ENCODE measurements at regions not wholly inside any gene's neighbourhood (a gene's known extent, or its start where the extent isn't known, plus 50 kb on each side); places are given as distances from the start of the nearest gene placed in this dataset.

- Histone ChIP-seq H3K79me2 (ENCODE audit: insufficient read depth, low read length) (no peaks in the 10 kb centered on the region), H4K20me1 (ENCODE audit: insufficient read depth, low read length) (no peaks in the 10 kb centered on the region), H3K9me3 (ENCODE audit: insufficient read depth, low read length, severe bottlenecking) (no peaks in the 10 kb centered on the region), H3K27ac (ENCODE audit: low read length) (no peak overlapping the region), H3K27me3 (ENCODE audit: insufficient read depth, low read length, poor library complexity) (no peaks in the 10 kb centered on the region), H2AFZ (ENCODE audit: low read depth, low read length) (no peak overlapping the region), H3K4me2 (ENCODE audit: insufficient read depth, low read length) (no peak overlapping the region), H3K9ac (ENCODE audit: low read depth, low read length) (no peak overlapping the region), H3K4me1 (ENCODE audit: insufficient read depth, low read length) (no peaks in the 10 kb centered on the region), H3K4me3 (ENCODE audit: low read depth in 1 of 2, low read length in 2 of 2) (no peak overlapping the region), H3K36me3 (ENCODE audit: insufficient read depth, low read length) (no peaks in the 10 kb centered on the region)
- no peak for ATAC-seq (ENCODE audit: insufficient read depth, low read depth)
- no peak for DNase-seq
- TF ChIP-seq EZH2 (IDR thresholded peaks at IDR 0.05; ENCODE audit: borderline replicate concordance, low read depth, low read length, severe bottlenecking) = no peak
- TF ChIP-seq, protein P1, sequence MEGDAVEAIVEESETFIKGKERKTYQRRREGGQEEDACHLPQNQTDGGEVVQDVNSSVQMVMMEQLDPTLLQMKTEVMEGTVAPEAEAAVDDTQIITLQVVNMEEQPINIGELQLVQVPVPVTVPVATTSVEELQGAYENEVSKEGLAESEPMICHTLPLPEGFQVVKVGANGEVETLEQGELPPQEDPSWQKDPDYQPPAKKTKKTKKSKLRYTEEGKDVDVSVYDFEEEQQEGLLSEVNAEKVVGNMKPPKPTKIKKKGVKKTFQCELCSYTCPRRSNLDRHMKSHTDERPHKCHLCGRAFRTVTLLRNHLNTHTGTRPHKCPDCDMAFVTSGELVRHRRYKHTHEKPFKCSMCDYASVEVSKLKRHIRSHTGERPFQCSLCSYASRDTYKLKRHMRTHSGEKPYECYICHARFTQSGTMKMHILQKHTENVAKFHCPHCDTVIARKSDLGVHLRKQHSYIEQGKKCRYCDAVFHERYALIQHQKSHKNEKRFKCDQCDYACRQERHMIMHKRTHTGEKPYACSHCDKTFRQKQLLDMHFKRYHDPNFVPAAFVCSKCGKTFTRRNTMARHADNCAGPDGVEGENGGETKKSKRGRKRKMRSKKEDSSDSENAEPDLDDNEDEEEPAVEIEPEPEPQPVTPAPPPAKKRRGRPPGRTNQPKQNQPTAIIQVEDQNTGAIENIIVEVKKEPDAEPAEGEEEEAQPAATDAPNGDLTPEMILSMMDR (IDR thresholded peaks at IDR 0.05; ENCODE audit: borderline replicate concordance, extremely low read depth, low read length, poor library complexity, severe bottlenecking) = no peak
These were observed 110.3 kb upstream of the TMEM170B start for GRCh38 chr6:11427091-11427722.

GRCh38 chr6:11426571-11426970, 111.0 kb upstream of the TMEM170B start:
- no peak overlapping the region for H3K9ac ChIP-seq (ENCODE audit: low read depth, low read length)
- DNase-seq (no peak), ATAC-seq (ENCODE audit: insufficient read depth, low read depth) (no peak)
- no peaks in the 10 kb centered on the region for H4K20me1 ChIP-seq (ENCODE audit: insufficient read depth, low read length)
- H3K4me1 ChIP-seq (ENCODE audit: insufficient read depth, low read length) = no peaks in the 10 kb centered on the region
- H3K27me3 ChIP-seq (ENCODE audit: insufficient read depth, low read length, poor library complexity) = no peaks in the 10 kb centered on the region
- H2AFZ ChIP-seq (ENCODE audit: low read depth, low read length) = no peak overlapping the region
- H3K4me2 ChIP-seq (ENCODE audit: insufficient read depth, low read length) = no peak overlapping the region
- H3K4me3 ChIP-seq (ENCODE audit: low read depth in 1 of 2, low read length in 2 of 2) = no peak overlapping the region
- no peaks in the 10 kb centered on the region for H3K9me3 ChIP-seq (ENCODE audit: insufficient read depth, low read length, severe bottlenecking)
- TF ChIP-seq, protein P1 (IDR thresholded peaks at IDR 0.05; ENCODE audit: borderline replicate concordance, extremely low read depth, low read length, poor library complexity, severe bottlenecking) = no peak
- TF ChIP-seq EZH2 (IDR thresholded peaks at IDR 0.05; ENCODE audit: borderline replicate concordance, low read depth, low read length, severe bottlenecking) = no peak
- H3K79me2 ChIP-seq (ENCODE audit: insufficient read depth, low read length) = no peaks in the 10 kb centered on the region
- no peaks in the 10 kb centered on the region for H3K36me3 ChIP-seq (ENCODE audit: insufficient read depth, low read length)
- no peak overlapping the region for H3K27ac ChIP-seq (ENCODE audit: low read length)

GRCh38 chr6:11425876-11426275, 111.7 kb upstream of the TMEM170B start:
- Histone ChIP-seq H3K4me3 (ENCODE audit: low read depth in 1 of 2, low read length in 2 of 2) (no peak overlapping the region), H3K9ac (ENCODE audit: low read depth, low read length) (no peak overlapping the region), H4K20me1 (ENCODE audit: insufficient read depth, low read length) (no peaks in the 10 kb centered on the region), H3K4me2 (ENCODE audit: insufficient read depth, low read length) (no peak overlapping the region), H3K79me2 (ENCODE audit: insufficient read depth, low read length) (no peaks in the 10 kb centered on the region), H3K4me1 (ENCODE audit: insufficient read depth, low read length) (no peaks in the 10 kb centered on the region), H3K9me3 (ENCODE audit: insufficient read depth, low read length, severe bottlenecking) (no peaks in the 10 kb centered on the region), H3K27me3 (ENCODE audit: insufficient read depth, low read length, poor library complexity) (no peaks in the 10 kb centered on the region), H2AFZ (ENCODE audit: low read depth, low read length) (no peak overlapping the region), H3K36me3 (ENCODE audit: insufficient read depth, low read length) (no peaks in the 10 kb centered on the region), H3K27ac (ENCODE audit: low read length) (no peak overlapping the region)
- ATAC-seq (ENCODE audit: insufficient read depth, low read depth) (no peak), DNase-seq (no peak)
- TF ChIP-seq EZH2 (IDR thresholded peaks at IDR 0.05; ENCODE audit: borderline replicate concordance, low read depth, low read length, severe bottlenecking) = no peak
- TF ChIP-seq, protein P1 (IDR thresholded peaks at IDR 0.05; ENCODE audit: borderline replicate concordance, extremely low read depth, low read length, poor library complexity, severe bottlenecking) = no peak
